GM19372 (cell line): ENCODE measurements at regions not wholly inside any gene's neighbourhood (a gene's known extent, or its start where the extent isn't known, plus 50 kb on each side); places are given as distances from the start of the nearest gene placed in this dataset.
A peak's percentile ranks its signal among the peaks of the same experiment; 100 is the strongest.

ENCODE experiments used
- ATAC-seq: cut with Tn5 transposase; IDR thresholded peaks from one replicate; pipeline ENCODE4 v1.9.1; 2021; ENCODE audit warnings: mild to moderate bottlenecking, low read depth, moderate library complexity; ENCODE audit not compliant: unreplicated experiment

- no peak for ATAC-seq
Measured at GRCh38 chr21:23475281-23476219, 2131.7 kb downstream of the MRPL39 start.

GRCh38 chr21:23471877-23472276, 2135.4 kb downstream of the MRPL39 start:
- ATAC-seq: peak; percentile 94

- ATAC-seq: no peak
Measured at GRCh38 chr21:23463365-23463764, 2143.9 kb downstream of the MRPL39 start.

- peak; percentile 54 for ATAC-seq
Measured at GRCh38 chr21:23455676-23456075, 2151.6 kb downstream of the MRPL39 start.

GRCh38 chr21:23452384-23453083, 2154.7 kb downstream of the MRPL39 start:
- peak; percentile 62 for ATAC-seq

GRCh38 chr21:23445307-23445706, 2162.0 kb downstream of the MRPL39 start:
- no peak for ATAC-seq

- no peak for ATAC-seq
Measured at GRCh38 chr21:23438081-23438480, 2169.2 kb downstream of the MRPL39 start.

GRCh38 chr21:23402929-23403520, 2204.3 kb downstream of the MRPL39 start:
- no peak for ATAC-seq

GRCh38 chr21:23401278-23401677, 2206.0 kb downstream of the MRPL39 start:
- ATAC-seq: peak; percentile 68

- ATAC-seq: no peak
Measured at GRCh38 chr21:23398726-23399125, 2208.6 kb downstream of the MRPL39 start.

GRCh38 chr21:23394458-23394857, 2212.8 kb downstream of the MRPL39 start:
- ATAC-seq: no peak

GRCh38 chr21:23384679-23385078, 2222.6 kb downstream of the MRPL39 start:
- ATAC-seq: no peak

- ATAC-seq: no peak
Measured at GRCh38 chr21:23374155-23374554, 2233.1 kb downstream of the MRPL39 start.

GRCh38 chr21:23356905-23357304, 2250.4 kb downstream of the MRPL39 start:
- ATAC-seq: no peak

- ATAC-seq: no peak
Measured at GRCh38 chr21:23316190-23316589, 2291.1 kb downstream of the MRPL39 start.

- ATAC-seq: no peak
Measured at GRCh38 chr21:23308741-23309140, 2298.5 kb downstream of the MRPL39 start.

- no peak for ATAC-seq
Measured at GRCh38 chr21:23307065-23307464, 2300.2 kb downstream of the MRPL39 start.

- no peak for ATAC-seq
Measured at GRCh38 chr21:23292292-23292691, 2294.1 kb downstream of the NCAM2 start.

GRCh38 chr21:23281917-23282316, 2283.7 kb downstream of the NCAM2 start:
- ATAC-seq: no peak

- ATAC-seq: no peak
Measured at GRCh38 chr21:23249760-23250159, 2251.6 kb downstream of the NCAM2 start.

- no peak for ATAC-seq
Measured at GRCh38 chr21:23247334-23247733, 2249.1 kb downstream of the NCAM2 start.
